Progenitor cell of endocrine pancreas (in vitro differentiated cells): ENCODE measurements at regions not wholly inside any gene's neighbourhood (a gene's known extent, or its start where the extent isn't known, plus 50 kb on each side); places are given as distances from the start of the nearest gene placed in this dataset.

Experiments
- DNase-seq: peaks from one replicate; pipeline ENCODE4 v3.0.0; 2021; ENCODE audit warnings: low spot score; ENCODE audit not compliant: unreplicated experiment
- H3K27ac Mint-ChIP-seq: 2 replicates; pipeline ENCODE4 v1.8.0; 2021; ENCODE audit warnings: mild to moderate bottlenecking, moderate library complexity, mixed read lengths
- H3K27me3 Mint-ChIP-seq: 2 replicates; pipeline ENCODE4 v1.8.0; 2021; ENCODE audit warnings: mixed read lengths
- H3K36me3 Mint-ChIP-seq: 2 replicates; pipeline ENCODE4 v1.8.0; 2022; ENCODE audit warnings: mixed read lengths; ENCODE audit not compliant: insufficient read depth
- H3K4me1 Mint-ChIP-seq: 2 replicates; pipeline ENCODE4 v1.8.0; 2021; ENCODE audit warnings: low read depth, mixed read lengths
- H3K4me3 Mint-ChIP-seq: 2 replicates; pipeline ENCODE4 v1.8.0; 2021; ENCODE audit warnings: low read depth, mild to moderate bottlenecking, moderate library complexity, mixed read lengths
- H3K9me3 Mint-ChIP-seq: 2 replicates; pipeline ENCODE4 v1.8.0; 2021; ENCODE audit warnings: low read depth, mixed read lengths
- CTCF ChIP-seq: fragments of 200-600 bp; sonication (generic); IDR thresholded peaks from one replicate; pipeline ENCODE4 v1.5.0; 2021; ENCODE audit warnings: antibody characterized with exemption, mild to moderate bottlenecking; ENCODE audit not compliant: unreplicated experiment

GRCh38 chr6:71044753-71045152, 87.9 kb upstream of the B3GAT2 start:
- no peak overlapping the region for H3K4me3 Mint-ChIP-seq
- no peak for DNase-seq
- H3K27ac Mint-ChIP-seq = no peak overlapping the region
- no peak for TF ChIP-seq CTCF
- no peaks in the 10 kb centered on the region for H3K36me3 Mint-ChIP-seq
- H3K27me3 Mint-ChIP-seq = peaks cover 38% of the 10 kb centered on the region
- H3K4me1 Mint-ChIP-seq = peaks cover 2% of the 10 kb centered on the region
- H3K9me3 Mint-ChIP-seq = no peaks in the 10 kb centered on the region

GRCh38 chr6:71045296-71045695, 88.4 kb upstream of the B3GAT2 start:
- Mint-ChIP-seq H3K27me3 (peaks cover 33% of the 10 kb centered on the region), H3K27ac (no peak overlapping the region), H3K36me3 (no peaks in the 10 kb centered on the region), H3K4me3 (no peak overlapping the region), H3K4me1 (peaks cover 2% of the 10 kb centered on the region), H3K9me3 (no peaks in the 10 kb centered on the region)
- DNase-seq = no peak
- no peak for TF ChIP-seq CTCF

- no peak for TF ChIP-seq CTCF
- H3K27me3 Mint-ChIP-seq = peaks cover 24% of the 10 kb centered on the region
- no peak for DNase-seq
- H3K9me3 Mint-ChIP-seq = no peaks in the 10 kb centered on the region
- no peak overlapping the region for H3K4me3 Mint-ChIP-seq
- H3K27ac Mint-ChIP-seq = no peak overlapping the region
- no peaks in the 10 kb centered on the region for H3K4me1 Mint-ChIP-seq
- no peaks in the 10 kb centered on the region for H3K36me3 Mint-ChIP-seq
Observed at GRCh38 chr6:71047417-71047816, 90.6 kb upstream of the B3GAT2 start.

GRCh38 chr6:71048320-71049164, 91.7 kb upstream of the B3GAT2 start:
- H3K4me1 Mint-ChIP-seq = no peaks in the 10 kb centered on the region
- H3K36me3 Mint-ChIP-seq = no peaks in the 10 kb centered on the region
- TF ChIP-seq CTCF = no peak
- no peaks in the 10 kb centered on the region for H3K9me3 Mint-ChIP-seq
- no peak for DNase-seq
- no peak overlapping the region for H3K27ac Mint-ChIP-seq
- no peak overlapping the region for H3K4me3 Mint-ChIP-seq
- peaks cover 21% of the 10 kb centered on the region for H3K27me3 Mint-ChIP-seq

GRCh38 chr6:71049198-71049770, 92.4 kb upstream of the B3GAT2 start:
- Mint-ChIP-seq H3K27me3 (peaks cover 23% of the 10 kb centered on the region), H3K27ac (no peak overlapping the region), H3K4me1 (no peaks in the 10 kb centered on the region), H3K9me3 (no peaks in the 10 kb centered on the region), H3K36me3 (no peaks in the 10 kb centered on the region), H3K4me3 (no peak overlapping the region)
- no peak for TF ChIP-seq CTCF
- no peak for DNase-seq
